PC-3 (cell line): ENCODE measurements at regions not wholly inside any gene's neighbourhood (a gene's known extent, or its start where the extent isn't known, plus 50 kb on each side); places are given as distances from the start of the nearest gene placed in this dataset.

Source experiments
- ATAC-seq: fragments of 200-7000 bp; cut with Tn5 transposase; 2 replicates; pipeline ENCODE4 v1.9.1; 2020; ENCODE audit warnings: mild to moderate bottlenecking, moderate library complexity
- BruUV-seq: library from RNA; stranded (reverse); fragments of 400-500 nt; replicated peaks from 2 replicates; lab custom pipeline; 2021; lab: Mats Ljungman, UMichigan
- CTCF ChIA-PET: fragments of 300-600 bp; sonication (Branson Sonifier 250); formaldehyde crosslinking; loops from one replicate; lab custom pipeline; 2022; ENCODE audit warnings: antibody characterized with exemption; lab: Charles Lee
- POLR2A ChIA-PET: fragments of 300-600 bp; sonication (Branson Sonifier 250); formaldehyde crosslinking; loops from one replicate; lab custom pipeline; 2022; ENCODE audit warnings: antibody characterized with exemption; ENCODE audit not compliant: unreplicated experiment; lab: Charles Lee
- DNase-seq: peaks from one replicate; pipeline ENCODE4 v3.0.0-alpha.2; 2015
- H2AFZ ChIP-seq: fragments of 300-600 bp; sonication (generic); 2 replicates; pipeline ENCODE4 v1.6.0; 2016; ENCODE audit warnings: antibody characterized with exemption, low read length
- H3F3A ChIP-seq: fragments of 300-600 bp; sonication (generic); one replicate; pipeline ENCODE4 v1.6.0; 2017; ENCODE audit warnings: antibody characterized with exemption, low read length, control low read depth, mild to moderate bottlenecking; ENCODE audit not compliant: unreplicated experiment
- H3K27ac ChIP-seq: fragments of 300-600 bp; sonication (generic); 2 replicates; pipeline ENCODE4 v1.5.1; 2016; ENCODE audit warnings: mild to moderate bottlenecking, low read length
- H3K27me3 ChIP-seq: fragments of 300-600 bp; sonication (generic); 2 replicates; pipeline ENCODE4 v1.6.1; 2016; ENCODE audit warnings: low read length, mixed read lengths
- H3K36me3 ChIP-seq: fragments of 300-600 bp; sonication (generic); 2 replicates; pipeline ENCODE4 v1.6.1; 2016; ENCODE audit warnings: low read depth, mixed run types, low read length, mixed read lengths
- H3K4me1 ChIP-seq: fragments of 300-600 bp; sonication (generic); 2 replicates; pipeline ENCODE4 v1.5.1; 2016; ENCODE audit warnings: low read length; ENCODE audit not compliant: insufficient read depth
- H3K4me2 ChIP-seq: fragments of 300-600 bp; sonication (generic); 2 replicates; pipeline ENCODE4 v1.6.0; 2016; ENCODE audit warnings: low read length
- H3K4me3 ChIP-seq: fragments of 300-600 bp; sonication (generic); 2 replicates; pipeline ENCODE4 v1.5.1; 2016; ENCODE audit warnings: mild to moderate bottlenecking, low read length, mixed read lengths
- H3K79me2 ChIP-seq: fragments of 300-600 bp; sonication (generic); 2 replicates; pipeline ENCODE4 v1.6.1; 2017; ENCODE audit warnings: low read length, mixed read lengths
- H3K9ac ChIP-seq: fragments of 300-600 bp; sonication (generic); 2 replicates; pipeline ENCODE4 v1.6.0; 2016; ENCODE audit warnings: mild to moderate bottlenecking, low read length
- H3K9me2 ChIP-seq: fragments of 300-600 bp; sonication (generic); replicated peaks from 2 replicates; pipeline ENCODE4 v1.6.1; 2016; ENCODE audit warnings: mixed run types, low read length, mixed read lengths
- H3K9me3 ChIP-seq: fragments of 300-600 bp; sonication (generic); 2 replicates; pipeline ENCODE4 v1.6.1; 2016; ENCODE audit warnings: low read length, mixed read lengths
- H4K20me1 ChIP-seq: fragments of 300-600 bp; sonication (generic); 2 replicates; pipeline ENCODE4 v1.6.1; 2016; ENCODE audit warnings: low read length, mixed read lengths
- CTCF ChIP-seq: fragments of 300-600 bp; sonication (generic); conservative IDR thresholded peaks from 2 replicates; pipeline ENCODE4 v1.5.1; 2017; ENCODE audit warnings: antibody characterized with exemption, low read depth, mild to moderate bottlenecking, low read length
- EZH2 ChIP-seq: fragments of 300-600 bp; sonication (generic); IDR thresholded peaks from one replicate; pipeline ENCODE4 v1.6.1; 2017; ENCODE audit warnings: antibody characterized with exemption, mild to moderate bottlenecking, low read length; ENCODE audit not compliant: unreplicated experiment
- EZH2phosphoT487 ChIP-seq: fragments of 300-600 bp; sonication (generic); IDR thresholded peaks from 2 replicates; pipeline ENCODE4 v1.6.1; 2018; ENCODE audit warnings: mild to moderate bottlenecking, antibody characterized with exemption, low read length, borderline replicate concordance
- intact Hi-C: fragments of 100-400 bp; cut with micrococcal nuclease; formaldehyde crosslinking; loops from 2 replicates; pipeline ENCODE4 v1.9.0; 2023

- H3K4me2 ChIP-seq, result no peak overlapping the region
- no peaks in the 10 kb centered on the region for H3K9me3 ChIP-seq
- TF ChIP-seq EZH2phosphoT487, result no peak
- no peak for TF ChIP-seq EZH2
- no peak for TF ChIP-seq CTCF
- H3K4me1 ChIP-seq, result no peaks in the 10 kb centered on the region; the same call in 1 of the 2 replicates
- H3K27me3 ChIP-seq, result no peaks in the 10 kb centered on the region
- ATAC-seq, result no peak
- intact Hi-C loops, result loop anchor here (2.0 to 10.0 kb wide), 2 partner anchors 121 to 287 kb away; no protein-coding TSS in a partner anchor
- ChIA-PET POLR2A (no interaction called here), CTCF (no interaction called here)
- no peak overlapping the region for H3K9ac ChIP-seq
- no peak overlapping the region for H2AFZ ChIP-seq
- no peaks in the 10 kb centered on the region for H3K79me2 ChIP-seq
- no peaks in the 10 kb centered on the region for H3K36me3 ChIP-seq
- no TSS peak for BruUV-seq
- H3K27ac ChIP-seq, result no peak overlapping the region
- no peak for DNase-seq
- no peak overlapping the region for H3K4me3 ChIP-seq
- H3F3A ChIP-seq, result no peaks in the 10 kb centered on the region
- H3K9me2 ChIP-seq, result no peaks in the 10 kb centered on the region
- H4K20me1 ChIP-seq, result no peaks in the 10 kb centered on the region
Measured at GRCh38 chr11:38935941-38936340, 2337.9 kb upstream of the RAG2 start.

DNA sequence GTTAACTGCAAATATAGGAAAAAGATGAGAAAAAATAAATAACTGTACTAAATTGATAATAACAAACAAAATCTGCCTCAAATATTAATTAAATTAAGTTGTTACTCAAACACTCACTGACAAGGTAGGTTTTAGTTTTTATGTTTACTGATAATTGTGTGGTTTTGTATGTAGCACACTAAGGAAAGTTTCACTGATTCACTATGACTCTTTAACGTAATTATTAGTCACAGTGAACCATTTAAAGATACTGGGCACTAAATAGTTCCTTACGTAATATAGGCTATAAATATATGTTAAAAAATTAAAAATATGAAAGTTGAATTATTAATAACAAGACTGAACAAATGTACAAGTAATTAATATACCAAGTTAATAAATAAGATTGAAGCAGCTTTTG lies 2330.0 kb upstream of the RAG2 start:
- ChIA-PET POLR2A (no interaction called here), CTCF (no interaction called here)
- H3K4me2 ChIP-seq, result no peak overlapping the region
- H3K9me2 ChIP-seq, result no peaks in the 10 kb centered on the region
- intact Hi-C loops, result no loop called here
- no peak overlapping the region for H2AFZ ChIP-seq
- H3K79me2 ChIP-seq, result no peaks in the 10 kb centered on the region
- peak; percentile 45 for DNase-seq
- H3K9ac ChIP-seq, result no peak overlapping the region
- no peaks in the 10 kb centered on the region for H3K9me3 ChIP-seq
- no peaks in the 10 kb centered on the region for H3F3A ChIP-seq
- no peak overlapping the region for H3K4me3 ChIP-seq
- H4K20me1 ChIP-seq, result no peaks in the 10 kb centered on the region
- H3K4me1 ChIP-seq, result peaks cover 7% of the 10 kb centered on the region; the same call in 1 of the 2 replicates
- BruUV-seq, result no TSS peak
- H3K27ac ChIP-seq, result no peak overlapping the region
- no peaks in the 10 kb centered on the region for H3K27me3 ChIP-seq
- TF ChIP-seq EZH2 (no peak), EZH2phosphoT487 (no peak), CTCF (no peak)
- ATAC-seq, result peak; percentile 42; the same call in 1 of the 2 replicates
- H3K36me3 ChIP-seq, result no peaks in the 10 kb centered on the region

- no TSS peak for BruUV-seq
- Histone ChIP-seq H3F3A (no peaks in the 10 kb centered on the region), H3K4me3 (no peak overlapping the region), H3K4me1 (peaks cover 7% of the 10 kb centered on the region; the same call in 1 of the 2 replicates), H3K27ac (no peak overlapping the region), H3K27me3 (no peaks in the 10 kb centered on the region), H3K79me2 (no peaks in the 10 kb centered on the region), H2AFZ (no peak overlapping the region), H3K9me2 (no peaks in the 10 kb centered on the region), H3K9me3 (no peaks in the 10 kb centered on the region), H3K9ac (no peak overlapping the region), H3K36me3 (no peaks in the 10 kb centered on the region), H3K4me2 (no peak overlapping the region), H4K20me1 (no peaks in the 10 kb centered on the region)
- POLR2A ChIA-PET, result no interaction called here
- DNase-seq, result no peak
- ATAC-seq, result no peak
- intact Hi-C loops, result no loop called here
- no peak for TF ChIP-seq EZH2phosphoT487
- no peak for TF ChIP-seq CTCF
- TF ChIP-seq EZH2, result no peak
- CTCF ChIA-PET, result no interaction called here
Measured at GRCh38 chr11:38924644-38925043, 2326.6 kb upstream of the RAG2 start.
